Endodermal cell (in vitro differentiated cells): ENCODE measurements at regions not wholly inside any gene's neighbourhood (a gene's known extent, or its start where the extent isn't known, plus 50 kb on each side); places are given as distances from the start of the nearest gene placed in this dataset.
"Not testable (repeated sequence)": the region's sequence is repeated elsewhere in the genome, so short reads cannot be mapped to it uniquely, and the experiment has no call there.

Experiments
- DNase-seq: peaks from one replicate; pipeline ENCODE4 v3.0.0-alpha.2; 2017
- H3K27ac ChIP-seq: 2 replicates; pipeline ENCODE4 v1.5.1; 2013; ENCODE audit warnings: mild to moderate bottlenecking, low read depth, low read length, moderate library complexity
- H3K27me3 ChIP-seq: 2 replicates; pipeline ENCODE4 v1.6.1; 2013; ENCODE audit warnings: mild to moderate bottlenecking, low read length, moderate library complexity; ENCODE audit not compliant: insufficient read depth, control insufficient read depth, poor library complexity, severe bottlenecking
- H3K36me3 ChIP-seq: 2 replicates; pipeline ENCODE4 v1.7.0; 2013; ENCODE audit warnings: mild to moderate bottlenecking, low read length, moderate library complexity; ENCODE audit not compliant: control insufficient read depth, insufficient read depth
- H3K4me1 ChIP-seq: one replicate; pipeline ENCODE4 v1.7.0; 2013; ENCODE audit warnings: low read length; ENCODE audit not compliant: control insufficient read depth, insufficient read depth
- H3K4me3 ChIP-seq: 2 replicates; pipeline ENCODE4 v1.5.1; 2013; ENCODE audit warnings: mild to moderate bottlenecking, low read length, moderate library complexity
- H3K9ac ChIP-seq: 2 replicates; pipeline ENCODE4 v1.6.1; 2013; ENCODE audit warnings: mild to moderate bottlenecking, low read length, moderate library complexity; ENCODE audit not compliant: poor library complexity, severe bottlenecking; ENCODE audit errors: extremely low read depth
- H3K9me3 ChIP-seq: 2 replicates; pipeline ENCODE4 v1.6.1; 2013; ENCODE audit warnings: mild to moderate bottlenecking, low read length, moderate library complexity; ENCODE audit not compliant: control insufficient read depth
- H3K27ac Mint-ChIP-seq: 2 replicates; pipeline ENCODE4 v1.8.0; 2020; ENCODE audit warnings: mixed read lengths
- H3K27me3 Mint-ChIP-seq: 2 replicates; pipeline ENCODE4 v1.8.0; 2021; ENCODE audit warnings: mild to moderate bottlenecking, mixed read lengths; ENCODE audit not compliant: insufficient read depth
- H3K36me3 Mint-ChIP-seq: 2 replicates; pipeline ENCODE4 v1.8.0; 2020; ENCODE audit warnings: low read depth, mixed read lengths
- H3K4me1 Mint-ChIP-seq: 2 replicates; pipeline ENCODE4 v1.8.0; 2020; ENCODE audit warnings: mixed read lengths
- H3K4me3 Mint-ChIP-seq: 2 replicates; pipeline ENCODE4 v1.8.0; 2020; ENCODE audit warnings: mild to moderate bottlenecking, moderate library complexity, mixed read lengths
- H3K9me3 Mint-ChIP-seq: 2 replicates; pipeline ENCODE4 v1.8.0; 2020; ENCODE audit warnings: mild to moderate bottlenecking, mixed read lengths
- CTCF ChIP-seq: fragments of 200-600 bp; sonication (generic); conservative IDR thresholded peaks from 2 replicates; pipeline ENCODE4 v1.5.0; 2021; ENCODE audit warnings: antibody characterized with exemption, mild to moderate bottlenecking
- WGBS, 2 experiments: methylation state at CpG; one replicate each; pipeline versions ENCODE4 v1.1.5 to v1.1.7; 2013; ENCODE audit warnings: missing lambda C conversion rate in 2 of 2, mixed read lengths in 1 of 2; ENCODE audit not compliant: insufficient coverage in 1 of 2, insufficient read length in 1 of 2; 5-methylcytosine and 5-hydroxymethylcytosine counted together

DNA sequence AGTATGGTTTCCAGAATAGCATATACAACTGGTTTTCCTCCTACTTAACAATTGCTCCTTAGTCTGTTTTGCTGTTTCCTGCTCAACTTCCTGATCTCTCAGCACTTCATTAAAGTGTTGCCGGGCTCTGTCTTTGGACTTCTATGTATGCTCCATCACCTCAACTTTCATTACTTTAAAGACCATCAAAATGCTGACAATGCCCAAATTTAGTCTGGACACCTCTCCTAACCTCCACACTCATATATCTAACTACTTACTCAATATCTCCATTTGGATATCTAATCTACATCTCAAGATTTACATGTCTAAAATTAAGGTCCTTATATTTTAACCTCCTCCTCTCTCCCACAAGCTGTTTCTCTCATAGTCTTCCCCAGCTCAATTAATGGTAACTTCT is 54.4 kb upstream of the LGR5 start:
- no peak overlapping the region for H3K4me3 Mint-ChIP-seq
- Histone ChIP-seq H3K9me3 (peaks cover 8% of the 10 kb centered on the region), H3K27ac (no peak overlapping the region), H3K27me3 (no peaks in the 10 kb centered on the region), H3K36me3 (no peaks in the 10 kb centered on the region), H3K4me3 (no peak overlapping the region), H3K9ac (no peak overlapping the region), H3K4me1 (no peaks in the 10 kb centered on the region)
- H3K4me1 Mint-ChIP-seq: no peaks in the 10 kb centered on the region
- 98 to 100% methylated on average over 1 of the region's 1 CpG for WGBS, 2 experiments
- no peak overlapping the region for H3K27ac Mint-ChIP-seq
- no peak for TF ChIP-seq CTCF
- no peak for DNase-seq
- H3K36me3 Mint-ChIP-seq: no peaks in the 10 kb centered on the region
- peaks cover 3% of the 10 kb centered on the region for H3K9me3 Mint-ChIP-seq
- no peaks in the 10 kb centered on the region for H3K27me3 Mint-ChIP-seq

- H3K9me3 Mint-ChIP-seq, H3K4me1 Mint-ChIP-seq, H3K36me3 ChIP-seq: not testable (repeated sequence)
Observed at GRCh38 chr12:71376711-71377355, 62.8 kb upstream of the LGR5 start.

DNA sequence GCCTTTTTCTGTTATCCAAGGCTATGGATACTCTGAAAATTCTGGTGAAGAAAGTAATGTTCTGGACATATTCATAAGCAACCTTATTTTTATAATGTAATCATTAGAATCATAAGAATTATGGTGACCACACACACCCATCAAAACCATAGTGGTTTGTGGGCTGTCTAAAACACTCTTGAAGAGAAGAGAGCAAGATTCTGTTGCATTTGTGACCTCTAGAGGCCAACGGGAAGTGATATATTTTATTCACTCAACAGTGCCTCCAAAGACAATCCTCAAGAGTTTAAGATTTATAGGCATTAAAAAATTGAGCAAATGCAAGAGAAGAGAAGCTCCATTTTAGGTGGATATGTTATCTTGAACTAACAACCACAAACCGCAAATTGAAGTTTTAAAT is 68.5 kb upstream of the LGR5 start:
- Histone ChIP-seq H3K4me3 (no peak overlapping the region), H3K4me1 (no peaks in the 10 kb centered on the region), H3K36me3 (no peaks in the 10 kb centered on the region), H3K27me3 (no peaks in the 10 kb centered on the region), H3K9me3 (no peaks in the 10 kb centered on the region), H3K27ac (no peak overlapping the region), H3K9ac (no peak overlapping the region)
- Mint-ChIP-seq H3K36me3 (no peaks in the 10 kb centered on the region), H3K9me3 (no peaks in the 10 kb centered on the region), H3K27me3 (no peaks in the 10 kb centered on the region), H3K4me1 (no peaks in the 10 kb centered on the region), H3K4me3 (no peak overlapping the region), H3K27ac (no peak overlapping the region)
- peak; percentile 62 for TF ChIP-seq CTCF
- WGBS, 2 experiments: 63% methylated on average over 1 of the region's 2 CpGs; no CpG with 5 or more reads in 1 of the 2 experiments
- DNase-seq: no peak

More at GRCh38 chr12:71376711-71377355, 62.8 kb upstream of the LGR5 start:
- H3K4me3 ChIP-seq, H3K36me3 Mint-ChIP-seq, H3K4me1 ChIP-seq, H3K4me3 Mint-ChIP-seq, H3K27me3 Mint-ChIP-seq, DNase-seq, H3K9me3 ChIP-seq, H3K27me3 ChIP-seq, H3K9ac ChIP-seq, H3K27ac Mint-ChIP-seq, H3K27ac ChIP-seq: not testable (repeated sequence)
- 97 to 98% methylated on average over 9 to 45 of the region's 45 CpGs for WGBS, 2 experiments

DNA sequence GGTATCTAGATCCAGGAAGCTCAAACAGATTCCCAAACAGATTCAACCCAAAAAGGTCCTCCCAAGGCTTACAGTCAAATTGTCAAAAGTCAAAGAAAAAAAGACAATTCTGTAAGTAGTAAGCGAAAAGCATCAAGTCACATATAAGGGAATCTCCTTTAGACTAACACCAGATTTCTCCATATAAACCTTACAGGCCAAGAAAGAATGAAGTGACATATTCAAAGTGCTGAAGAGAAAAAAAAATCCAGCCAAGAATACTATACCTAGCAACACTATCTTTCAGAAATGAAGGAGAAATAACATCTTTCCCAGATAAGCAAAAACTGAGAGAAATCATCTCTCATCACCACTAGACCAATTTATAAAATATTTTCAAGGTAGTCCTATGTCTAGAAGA is 79.6 kb upstream of the LGR5 start:
- Mint-ChIP-seq H3K27me3 (no peaks in the 10 kb centered on the region), H3K36me3 (no peaks in the 10 kb centered on the region), H3K27ac (no peak overlapping the region), H3K9me3 (peaks cover 32% of the 10 kb centered on the region), H3K4me3 (no peak overlapping the region), H3K4me1 (no peaks in the 10 kb centered on the region)
- Histone ChIP-seq H3K9me3 (peaks cover 11% of the 10 kb centered on the region), H3K4me1 (peaks cover 2% of the 10 kb centered on the region), H3K9ac (no peak overlapping the region), H3K36me3 (no peaks in the 10 kb centered on the region), H3K27me3 (no peaks in the 10 kb centered on the region), H3K4me3 (no peak overlapping the region), H3K27ac (no peak overlapping the region)
- TF ChIP-seq CTCF: no peak
- 83% methylated on average over 1 of the region's 1 CpG; no CpG with 5 or more reads in 1 of the 2 experiments for whole genome bisulfite sequencing, 2 experiments
- no peak for DNase-seq
